Panc1 (cell line): ENCODE measurements at regions not wholly inside any gene's neighbourhood (a gene's known extent, or its start where the extent isn't known, plus 50 kb on each side); places are given as distances from the start of the nearest gene placed in this dataset.

Experiments
- ATAC-seq: fragments of 200-7000 bp; cut with Tn5 transposase; 2 replicates; pipeline ENCODE4 v1.9.1; 2020; ENCODE audit warnings: mild to moderate bottlenecking, moderate library complexity
- BruUV-seq: library from RNA; stranded (reverse); fragments of 400-500 nt; replicated peaks from 2 replicates; lab custom pipeline; 2021; lab: Mats Ljungman, UMichigan
- CTCF ChIA-PET: fragments of 300-600 bp; sonication (Branson Sonifier 250); formaldehyde crosslinking; loops from one replicate; lab custom pipeline; 2022; ENCODE audit warnings: antibody characterized with exemption; lab: Charles Lee
- POLR2A ChIA-PET: fragments of 300-600 bp; sonication (Branson Sonifier 250); formaldehyde crosslinking; loops from one replicate; lab custom pipeline; 2022; ENCODE audit warnings: antibody characterized with exemption; lab: Charles Lee
- DNase-seq: peaks from one replicate; pipeline ENCODE4 v3.0.0-alpha.2; 2010; ENCODE audit warnings: low read depth, low spot score
- H3K27ac ChIP-seq: 2 replicates; pipeline ENCODE4 v1.5.1; 2011; ENCODE audit warnings: mild to moderate bottlenecking, low read length, inconsistent platforms
- H3K27me3 ChIP-seq: fragments of 200-500 bp; sonication (Bioruptor generic); 2 replicates; pipeline ENCODE4 v1.6.0; 2014; ENCODE audit warnings: low read length, inconsistent platforms; ENCODE audit not compliant: control insufficient read depth, insufficient read depth
- H3K36me3 ChIP-seq: fragments of 200-500 bp; sonication (Bioruptor generic); 2 replicates; pipeline ENCODE4 v1.5.1; 2014; ENCODE audit warnings: inconsistent platforms, mild to moderate bottlenecking, low read length, moderate library complexity; ENCODE audit not compliant: control insufficient read depth, insufficient read depth
- H3K4me1 ChIP-seq: 2 replicates; pipeline ENCODE4 v1.5.1; 2011; ENCODE audit warnings: inconsistent platforms, mild to moderate bottlenecking, low read length, moderate library complexity; ENCODE audit not compliant: control insufficient read depth, insufficient read depth
- H3K4me3 ChIP-seq, 2 experiments: 2 replicates each; pipeline ENCODE4 v1.5.1; 2011 to 2012; ENCODE audit warnings: low read depth in 2 of 2, low read length in 2 of 2, mild to moderate bottlenecking in 2 of 2, inconsistent platforms in 1 of 2, moderate library complexity in 1 of 2
- H3K9me3 ChIP-seq: fragments of 200-500 bp; sonication (Bioruptor generic); 2 replicates; pipeline ENCODE4 v1.5.1; 2014; ENCODE audit warnings: low read depth, mild to moderate bottlenecking, inconsistent platforms, low read length, moderate library complexity; ENCODE audit not compliant: control insufficient read depth, insufficient read depth
- POLR2AphosphoS5 ChIP-seq: IDR thresholded peaks from 2 replicates; pipeline ENCODE4 v1.6.1; 2012; ENCODE audit warnings: mild to moderate bottlenecking, low read depth, low read length, moderate library complexity
- SIN3A ChIP-seq: IDR thresholded peaks from 2 replicates; pipeline ENCODE4 v1.6.1; 2012; ENCODE audit warnings: low read depth, mild to moderate bottlenecking, low read length, moderate library complexity, borderline replicate concordance; ENCODE audit not compliant: insufficient read depth
- TCF7L2 ChIP-seq: IDR thresholded peaks from 2 replicates; pipeline ENCODE4 v1.6.1; 2011; ENCODE audit warnings: mild to moderate bottlenecking, low read depth, low read length, inconsistent platforms
- in situ Hi-C: cut with HindIII; loops from 2 replicates; pipeline ENCODE4 v1.10.0; 2016; ENCODE audit warnings: low sequenced_read_pairs, low pct_unique_long_range_greater_than_20kb
- intact Hi-C: fragments of 100-400 bp; cut with micrococcal nuclease; formaldehyde crosslinking; loops from one replicate; pipeline ENCODE4 v1.10.0; 2022; ENCODE audit not compliant: unreplicated experiment
- TF ChIP-seq, protein P1 (sequence below), 2 experiments: IDR thresholded peaks; 2 replicates each; pipeline ENCODE4 v1.6.1; 2011 to 2012; ENCODE audit warnings: low read depth in 2 of 2, control low read depth in 1 of 2, low read length in 1 of 2, mild to moderate bottlenecking in 1 of 2, moderate library complexity in 1 of 2; ENCODE audit not compliant: insufficient read depth in 1 of 2
- TF ChIP-seq, protein P2 (sequence below): fragments of 450-650 bp; IDR thresholded peaks from 2 replicates; pipeline ENCODE4 v1.5.1; 2017; ENCODE audit warnings: mild to moderate bottlenecking

DNA sequence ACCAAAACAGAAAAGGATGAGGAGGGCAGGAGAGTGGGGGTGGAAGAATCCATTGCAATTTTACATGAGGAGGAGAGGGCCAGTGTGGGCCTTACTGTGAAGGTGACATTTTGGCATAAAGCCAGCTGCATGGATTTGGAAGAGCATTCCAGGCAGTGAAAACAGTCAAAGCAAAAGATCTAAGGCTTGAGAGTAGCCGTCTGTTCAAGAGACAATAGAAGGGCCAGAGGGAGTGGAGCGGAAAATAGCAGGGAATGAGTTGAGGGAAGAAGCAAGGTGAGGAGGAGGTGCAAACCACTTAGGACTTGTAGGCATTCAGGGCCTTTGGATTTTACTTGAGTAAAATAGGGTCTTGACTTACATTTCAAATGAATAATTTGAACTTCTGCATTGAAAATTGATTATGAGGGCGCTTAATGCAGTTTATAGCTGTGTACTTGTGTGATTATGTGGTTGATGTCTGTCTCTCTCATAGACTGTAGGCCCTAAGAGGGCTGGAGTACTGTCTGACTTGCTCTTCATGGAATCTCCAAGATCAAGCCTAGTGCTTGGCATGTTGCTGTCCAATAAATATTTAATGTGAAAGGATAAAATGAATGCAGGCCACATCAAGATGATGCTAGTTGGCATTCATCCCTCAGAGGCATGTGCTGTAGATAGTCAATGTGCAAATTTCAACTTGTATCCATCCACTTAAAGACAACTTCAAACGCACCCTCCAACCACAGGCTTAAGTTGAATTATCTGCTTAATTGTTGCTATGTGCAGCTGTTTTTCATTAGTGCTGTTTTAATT is 772.1 kb upstream of the RBFOX1 start:
- ChIA-PET CTCF (no interaction called here), POLR2A (no interaction called here)
- BruUV-seq, result no TSS peak
- H3K36me3 ChIP-seq, result no peaks in the 10 kb centered on the region
- no peak overlapping the region for H3K4me3 ChIP-seq
- no peaks in the 10 kb centered on the region for H3K9me3 ChIP-seq
- no peak for TF ChIP-seq TCF7L2
- no peak for TF ChIP-seq POLR2AphosphoS5
- TF ChIP-seq, protein P1, sequence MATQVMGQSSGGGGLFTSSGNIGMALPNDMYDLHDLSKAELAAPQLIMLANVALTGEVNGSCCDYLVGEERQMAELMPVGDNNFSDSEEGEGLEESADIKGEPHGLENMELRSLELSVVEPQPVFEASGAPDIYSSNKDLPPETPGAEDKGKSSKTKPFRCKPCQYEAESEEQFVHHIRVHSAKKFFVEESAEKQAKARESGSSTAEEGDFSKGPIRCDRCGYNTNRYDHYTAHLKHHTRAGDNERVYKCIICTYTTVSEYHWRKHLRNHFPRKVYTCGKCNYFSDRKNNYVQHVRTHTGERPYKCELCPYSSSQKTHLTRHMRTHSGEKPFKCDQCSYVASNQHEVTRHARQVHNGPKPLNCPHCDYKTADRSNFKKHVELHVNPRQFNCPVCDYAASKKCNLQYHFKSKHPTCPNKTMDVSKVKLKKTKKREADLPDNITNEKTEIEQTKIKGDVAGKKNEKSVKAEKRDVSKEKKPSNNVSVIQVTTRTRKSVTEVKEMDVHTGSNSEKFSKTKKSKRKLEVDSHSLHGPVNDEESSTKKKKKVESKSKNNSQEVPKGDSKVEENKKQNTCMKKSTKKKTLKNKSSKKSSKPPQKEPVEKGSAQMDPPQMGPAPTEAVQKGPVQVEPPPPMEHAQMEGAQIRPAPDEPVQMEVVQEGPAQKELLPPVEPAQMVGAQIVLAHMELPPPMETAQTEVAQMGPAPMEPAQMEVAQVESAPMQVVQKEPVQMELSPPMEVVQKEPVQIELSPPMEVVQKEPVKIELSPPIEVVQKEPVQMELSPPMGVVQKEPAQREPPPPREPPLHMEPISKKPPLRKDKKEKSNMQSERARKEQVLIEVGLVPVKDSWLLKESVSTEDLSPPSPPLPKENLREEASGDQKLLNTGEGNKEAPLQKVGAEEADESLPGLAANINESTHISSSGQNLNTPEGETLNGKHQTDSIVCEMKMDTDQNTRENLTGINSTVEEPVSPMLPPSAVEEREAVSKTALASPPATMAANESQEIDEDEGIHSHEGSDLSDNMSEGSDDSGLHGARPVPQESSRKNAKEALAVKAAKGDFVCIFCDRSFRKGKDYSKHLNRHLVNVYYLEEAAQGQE (IDR thresholded peaks at IDR 0.05; ENCODE audit: insufficient read depth in 1 of 2, low read depth in 2 of 2, low read length in 1 of 2), result no peak
- TF ChIP-seq SIN3A, result no peak
- TF ChIP-seq, protein P2, sequence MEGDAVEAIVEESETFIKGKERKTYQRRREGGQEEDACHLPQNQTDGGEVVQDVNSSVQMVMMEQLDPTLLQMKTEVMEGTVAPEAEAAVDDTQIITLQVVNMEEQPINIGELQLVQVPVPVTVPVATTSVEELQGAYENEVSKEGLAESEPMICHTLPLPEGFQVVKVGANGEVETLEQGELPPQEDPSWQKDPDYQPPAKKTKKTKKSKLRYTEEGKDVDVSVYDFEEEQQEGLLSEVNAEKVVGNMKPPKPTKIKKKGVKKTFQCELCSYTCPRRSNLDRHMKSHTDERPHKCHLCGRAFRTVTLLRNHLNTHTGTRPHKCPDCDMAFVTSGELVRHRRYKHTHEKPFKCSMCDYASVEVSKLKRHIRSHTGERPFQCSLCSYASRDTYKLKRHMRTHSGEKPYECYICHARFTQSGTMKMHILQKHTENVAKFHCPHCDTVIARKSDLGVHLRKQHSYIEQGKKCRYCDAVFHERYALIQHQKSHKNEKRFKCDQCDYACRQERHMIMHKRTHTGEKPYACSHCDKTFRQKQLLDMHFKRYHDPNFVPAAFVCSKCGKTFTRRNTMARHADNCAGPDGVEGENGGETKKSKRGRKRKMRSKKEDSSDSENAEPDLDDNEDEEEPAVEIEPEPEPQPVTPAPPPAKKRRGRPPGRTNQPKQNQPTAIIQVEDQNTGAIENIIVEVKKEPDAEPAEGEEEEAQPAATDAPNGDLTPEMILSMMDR, result no peak
- intact Hi-C loops (no loop called here), in situ Hi-C loops (no loop called here)
- DNase-seq (no peak), ATAC-seq (no peak)
- H3K27ac ChIP-seq, result no peak overlapping the region
- no peaks in the 10 kb centered on the region for H3K4me1 ChIP-seq
- no peaks in the 10 kb centered on the region for H3K27me3 ChIP-seq

DNA sequence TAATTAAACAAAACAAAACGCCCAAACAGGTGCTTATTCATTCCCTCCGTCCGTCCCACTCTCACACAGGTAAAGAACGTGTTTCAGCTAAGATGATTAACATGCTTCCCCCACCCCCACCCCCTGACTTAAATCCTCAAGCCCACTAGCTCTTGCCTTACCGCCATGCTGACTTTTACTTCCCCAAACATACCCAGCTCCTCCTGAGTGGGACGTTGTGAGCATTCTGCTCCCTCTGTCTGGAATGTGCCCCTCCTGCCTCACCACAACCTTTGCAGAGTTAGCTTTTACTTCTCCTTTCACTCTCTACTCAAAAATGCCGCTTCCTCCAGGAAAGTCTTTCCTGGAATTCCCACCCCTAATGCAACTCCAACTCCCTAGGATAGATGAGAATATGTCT is 774.0 kb upstream of the RBFOX1 start:
- intact Hi-C loops (no loop called here), in situ Hi-C loops (no loop called here)
- DNase-seq (no peak), ATAC-seq (no peak)
- BruUV-seq, result no TSS peak
- Histone ChIP-seq H3K4me3 (no peak overlapping the region), H3K27ac (no peak overlapping the region), H3K9me3 (no peaks in the 10 kb centered on the region), H3K36me3 (no peaks in the 10 kb centered on the region), H3K4me1 (no peaks in the 10 kb centered on the region), H3K27me3 (no peaks in the 10 kb centered on the region)
- POLR2A ChIA-PET, result no interaction called here
- no peak for TF ChIP-seq POLR2AphosphoS5
- TF ChIP-seq, protein P1 (IDR thresholded peaks at IDR 0.05; ENCODE audit: insufficient read depth in 1 of 2, low read depth in 2 of 2, low read length in 1 of 2), result no peak
- TF ChIP-seq, protein P2, result no peak
- TF ChIP-seq SIN3A, result no peak
- TF ChIP-seq TCF7L2, result no peak
- CTCF ChIA-PET, result no interaction called here
